K562 (cell line): ENCODE measurements at regions not wholly inside any gene's neighbourhood (a gene's known extent, or its start where the extent isn't known, plus 50 kb on each side); places are given as distances from the start of the nearest gene placed in this dataset.

Source experiments
- ARID1B ChIP-seq: fragments of 450-650 bp; IDR thresholded peaks from 2 replicates; pipeline ENCODE4 v1.6.1; 2016; ENCODE audit warnings: antibody characterized with exemption, mild to moderate bottlenecking, inconsistent platforms
- C11orf30 ChIP-seq: fragments of 450-650 bp; IDR thresholded peaks from 2 replicates; pipeline ENCODE4 v1.6.1; 2016; ENCODE audit warnings: low read depth, mild to moderate bottlenecking
- CBFA2T3 ChIP-seq: fragments of 450-650 bp; IDR thresholded peaks from 2 replicates; pipeline ENCODE4 v1.6.1; 2017
- CTBP1 ChIP-seq: fragments of 450-650 bp; IDR thresholded peaks from 2 replicates; pipeline ENCODE4 v1.6.1; 2016; ENCODE audit warnings: borderline replicate concordance
- EHMT2 ChIP-seq: fragments of 450-650 bp; IDR thresholded peaks from 2 replicates; pipeline ENCODE4 v1.6.1; 2018; ENCODE audit warnings: antibody characterized with exemption
- EP300 ChIP-seq: IDR thresholded peaks from 2 replicates; pipeline ENCODE4 v1.6.1; 2012; ENCODE audit warnings: low read length, improper control_type of control experiment
- ESRRB ChIP-seq: fragments of 250-450 bp; sonication (Bioruptor Pico); IDR thresholded peaks from 2 replicates; pipeline ENCODE4 v1.5.0; 2020; ENCODE audit warnings: mild to moderate bottlenecking, moderate library complexity, borderline replicate concordance
- HMGN3 ChIP-seq: IDR thresholded peaks from 2 replicates; pipeline ENCODE4 v1.6.1; 2011; ENCODE audit warnings: borderline replicate concordance, low read depth, mild to moderate bottlenecking, mixed read lengths, low read length; ENCODE audit not compliant: insufficient read length; ENCODE audit errors: extremely low read depth
- ILF3 ChIP-seq: fragments of 450-650 bp; IDR thresholded peaks from 2 replicates; pipeline ENCODE4 v1.6.1; 2018; ENCODE audit warnings: antibody characterized with exemption, mild to moderate bottlenecking, moderate library complexity, borderline replicate concordance
- ILK ChIP-seq: fragments of 450-650 bp; IDR thresholded peaks from 2 replicates; pipeline ENCODE4 v1.6.1; 2016; ENCODE audit warnings: missing genetic modification characterization, low read depth, mild to moderate bottlenecking, missing compliant biosample characterization, moderate library complexity, borderline replicate concordance
- NELFE ChIP-seq: IDR thresholded peaks from 2 replicates; pipeline ENCODE4 v1.6.1; 2011; ENCODE audit warnings: mild to moderate bottlenecking; ENCODE audit not compliant: insufficient read depth, insufficient read length
- NFE2L1 ChIP-seq: fragments of 450-650 bp; IDR thresholded peaks from 2 replicates; pipeline ENCODE4 v1.6.1; 2016; ENCODE audit warnings: missing genetic modification characterization, low read depth, mild to moderate bottlenecking, missing compliant biosample characterization, moderate library complexity, borderline replicate concordance
- NONO ChIP-seq, 2 experiments: fragments of 200-400 bp in 1 of 2; fragments of 450-650 bp in 1 of 2; formaldehyde crosslinking in 1 of 2; IDR thresholded peaks; 2 replicates each; pipeline ENCODE4 v1.6.1; 2017; ENCODE audit warnings: low read depth in 2 of 2, mild to moderate bottlenecking in 2 of 2, moderate library complexity in 2 of 2, low read length in 1 of 2
- NR1H2 ChIP-seq: sonication (generic); formaldehyde crosslinking; IDR thresholded peaks from 2 replicates; pipeline ENCODE4 v1.4.0; 2020; ENCODE audit warnings: mild to moderate bottlenecking, missing genetic modification reagents
- PCBP1 ChIP-seq: fragments of 200-400 bp; formaldehyde crosslinking; IDR thresholded peaks from 2 replicates; pipeline ENCODE4 v1.6.1; 2018; ENCODE audit warnings: mild to moderate bottlenecking, low read depth, low read length; ENCODE audit not compliant: poor library complexity, severe bottlenecking
- PHF20 ChIP-seq: fragments of 450-650 bp; IDR thresholded peaks from 2 replicates; pipeline ENCODE4 v1.6.1; 2018; ENCODE audit not compliant: partially characterized antibody
- PYGO2 ChIP-seq: fragments of 450-650 bp; IDR thresholded peaks from 2 replicates; pipeline ENCODE4 v1.6.1; 2016; ENCODE audit warnings: mild to moderate bottlenecking, missing genetic modification characterization, moderate library complexity, missing compliant biosample characterization
- SIRT6 ChIP-seq: IDR thresholded peaks from one replicate; pipeline ENCODE4 v1.6.1; 2012; ENCODE audit warnings: low read depth, mild to moderate bottlenecking, control low read depth, inconsistent platforms, low read length, moderate library complexity
- TCF3 ChIP-seq: sonication (generic); formaldehyde crosslinking; IDR thresholded peaks from 2 replicates; pipeline ENCODE4 v1.4.0; 2020; ENCODE audit warnings: mild to moderate bottlenecking, missing genetic modification reagents
- ZNF224 ChIP-seq: sonication (generic); formaldehyde crosslinking; IDR thresholded peaks from 2 replicates; pipeline ENCODE4 v1.8.0; 2022; ENCODE audit warnings: mild to moderate bottlenecking, missing genetic modification reagents
- ZNF79 ChIP-seq: fragments of 250-450 bp; sonication (Bioruptor Pico); IDR thresholded peaks from 2 replicates; pipeline ENCODE4 v1.4.0; 2020; ENCODE audit warnings: low read depth, mild to moderate bottlenecking, moderate library complexity
- TF ChIP-seq, protein P1 (sequence below): fragments of 450-650 bp; IDR thresholded peaks from 2 replicates; pipeline ENCODE4 v1.6.1; 2016; ENCODE audit warnings: borderline replicate concordance
- TF ChIP-seq, protein P2 (sequence below): fragments of 250-450 bp; sonication (Bioruptor Pico); IDR thresholded peaks from 2 replicates; pipeline ENCODE4 v1.8.0; 2021; ENCODE audit warnings: moderate library complexity, mild to moderate bottlenecking, inconsistent platforms
- TF ChIP-seq, protein P3 (sequence below): IDR thresholded peaks from 2 replicates; pipeline ENCODE4 v1.6.1; 2014; ENCODE audit warnings: antibody characterized with exemption
- TF ChIP-seq, protein P4 (sequence below): sonication (generic); formaldehyde crosslinking; IDR thresholded peaks from 2 replicates; pipeline ENCODE4 v1.5.0; 2020; ENCODE audit warnings: missing genetic modification reagents

DNA sequence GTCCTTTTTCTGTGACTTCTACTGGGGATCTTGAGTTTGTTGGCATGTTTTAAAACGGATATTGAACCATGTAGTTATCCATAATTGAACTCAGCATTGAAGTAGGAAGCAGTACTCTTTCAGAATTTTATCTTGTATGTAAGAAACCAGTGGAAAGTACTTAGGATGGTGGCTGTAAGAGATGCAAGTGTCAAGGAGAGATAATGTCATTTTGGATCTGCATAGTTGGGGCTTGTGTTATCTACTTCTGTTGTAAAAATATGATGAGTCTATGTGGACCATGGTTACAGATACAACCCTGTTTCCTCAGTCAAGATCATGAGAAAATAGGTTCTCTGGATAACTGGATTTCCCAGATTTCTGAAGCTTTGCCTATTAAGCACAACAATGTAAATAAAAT lies 113.7 kb downstream of the NAB1 start (continued):
- TF ChIP-seq C11orf30 (no peak), SIRT6 (no peak), ZNF79 (no peak), PYGO2 (tag) (no peak), PCBP1 (no peak), EP300 (peak; percentile 27; the same call in 1 of the 2 replicates), HMGN3 (no peak), EHMT2 (0 out of 2 replicates have a peak, but pooled peaks have one; percentile 35), ARID1B (peak; percentile 64), CBFA2T3 (peak; percentile 80), NFE2L1 (tag) (no peak), ZNF224 (CRISPR knock-in tag) (no peak), ESRRB (CRISPR knock-in tag) (no peak), ILF3 (no peak), TCF3 (CRISPR knock-in tag) (peak; percentile 70), NR1H2 (CRISPR knock-in tag) (no peak), PHF20 (no peak), CTBP1 (peak; percentile 73; the same call in 1 of the 2 replicates), NONO (IDR thresholded peaks at IDR 0.05; ENCODE audit: low read depth in 2 of 2, low read length in 1 of 2) (no peak), NELFE (no peak), ILK (no peak)
- TF ChIP-seq, protein P1, sequence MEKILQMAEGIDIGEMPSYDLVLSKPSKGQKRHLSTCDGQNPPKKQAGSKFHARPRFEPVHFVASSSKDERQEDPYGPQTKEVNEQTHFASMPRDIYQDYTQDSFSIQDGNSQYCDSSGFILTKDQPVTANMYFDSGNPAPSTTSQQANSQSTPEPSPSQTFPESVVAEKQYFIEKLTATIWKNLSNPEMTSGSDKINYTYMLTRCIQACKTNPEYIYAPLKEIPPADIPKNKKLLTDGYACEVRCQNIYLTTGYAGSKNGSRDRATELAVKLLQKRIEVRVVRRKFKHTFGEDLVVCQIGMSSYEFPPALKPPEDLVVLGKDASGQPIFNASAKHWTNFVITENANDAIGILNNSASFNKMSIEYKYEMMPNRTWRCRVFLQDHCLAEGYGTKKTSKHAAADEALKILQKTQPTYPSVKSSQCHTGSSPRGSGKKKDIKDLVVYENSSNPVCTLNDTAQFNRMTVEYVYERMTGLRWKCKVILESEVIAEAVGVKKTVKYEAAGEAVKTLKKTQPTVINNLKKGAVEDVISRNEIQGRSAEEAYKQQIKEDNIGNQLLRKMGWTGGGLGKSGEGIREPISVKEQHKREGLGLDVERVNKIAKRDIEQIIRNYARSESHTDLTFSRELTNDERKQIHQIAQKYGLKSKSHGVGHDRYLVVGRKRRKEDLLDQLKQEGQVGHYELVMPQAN, result no peak
- TF ChIP-seq, protein P2, sequence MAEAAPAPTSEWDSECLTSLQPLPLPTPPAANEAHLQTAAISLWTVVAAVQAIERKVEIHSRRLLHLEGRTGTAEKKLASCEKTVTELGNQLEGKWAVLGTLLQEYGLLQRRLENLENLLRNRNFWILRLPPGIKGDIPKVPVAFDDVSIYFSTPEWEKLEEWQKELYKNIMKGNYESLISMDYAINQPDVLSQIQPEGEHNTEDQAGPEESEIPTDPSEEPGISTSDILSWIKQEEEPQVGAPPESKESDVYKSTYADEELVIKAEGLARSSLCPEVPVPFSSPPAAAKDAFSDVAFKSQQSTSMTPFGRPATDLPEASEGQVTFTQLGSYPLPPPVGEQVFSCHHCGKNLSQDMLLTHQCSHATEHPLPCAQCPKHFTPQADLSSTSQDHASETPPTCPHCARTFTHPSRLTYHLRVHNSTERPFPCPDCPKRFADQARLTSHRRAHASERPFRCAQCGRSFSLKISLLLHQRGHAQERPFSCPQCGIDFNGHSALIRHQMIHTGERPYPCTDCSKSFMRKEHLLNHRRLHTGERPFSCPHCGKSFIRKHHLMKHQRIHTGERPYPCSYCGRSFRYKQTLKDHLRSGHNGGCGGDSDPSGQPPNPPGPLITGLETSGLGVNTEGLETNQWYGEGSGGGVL (CRISPR knock-in tag), result no peak
- TF ChIP-seq, protein P3, sequence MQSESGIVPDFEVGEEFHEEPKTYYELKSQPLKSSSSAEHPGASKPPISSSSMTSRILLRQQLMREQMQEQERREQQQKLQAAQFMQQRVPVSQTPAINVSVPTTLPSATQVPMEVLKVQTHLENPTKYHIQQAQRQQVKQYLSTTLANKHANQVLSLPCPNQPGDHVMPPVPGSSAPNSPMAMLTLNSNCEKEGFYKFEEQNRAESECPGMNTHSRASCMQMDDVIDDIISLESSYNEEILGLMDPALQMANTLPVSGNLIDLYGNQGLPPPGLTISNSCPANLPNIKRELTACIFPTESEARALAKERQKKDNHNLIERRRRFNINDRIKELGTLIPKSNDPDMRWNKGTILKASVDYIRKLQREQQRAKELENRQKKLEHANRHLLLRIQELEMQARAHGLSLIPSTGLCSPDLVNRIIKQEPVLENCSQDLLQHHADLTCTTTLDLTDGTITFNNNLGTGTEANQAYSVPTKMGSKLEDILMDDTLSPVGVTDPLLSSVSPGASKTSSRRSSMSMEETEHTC, result no peak
- TF ChIP-seq, protein P4, sequence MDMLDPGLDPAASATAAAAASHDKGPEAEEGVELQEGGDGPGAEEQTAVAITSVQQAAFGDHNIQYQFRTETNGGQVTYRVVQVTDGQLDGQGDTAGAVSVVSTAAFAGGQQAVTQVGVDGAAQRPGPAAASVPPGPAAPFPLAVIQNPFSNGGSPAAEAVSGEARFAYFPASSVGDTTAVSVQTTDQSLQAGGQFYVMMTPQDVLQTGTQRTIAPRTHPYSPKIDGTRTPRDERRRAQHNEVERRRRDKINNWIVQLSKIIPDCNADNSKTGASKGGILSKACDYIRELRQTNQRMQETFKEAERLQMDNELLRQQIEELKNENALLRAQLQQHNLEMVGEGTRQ (CRISPR knock-in tag), result no peak
